ENCODE measurements at regions not wholly inside any gene's neighbourhood (a gene's known extent, or its start where the extent isn't known, plus 50 kb on each side); places are given as distances from the start of the nearest gene placed in this dataset.

- Mint-ChIP-seq H3K4me1 (no peaks in the 10 kb centered on the region), H3K4me3 (no peak overlapping the region), H3K36me3 (ENCODE audit: low read depth) (no peaks in the 10 kb centered on the region), H3K9me3 (no peaks in the 10 kb centered on the region), H3K27me3 (no peaks in the 10 kb centered on the region), H3K27ac (no peak overlapping the region)
- DNase-seq (no peak), ATAC-seq (ENCODE audit: low read depth) (no peak)
- ChIA-PET CTCF (no interaction called here), POLR2A (no interaction called here)
- intact Hi-C loops (cut with micrococcal nuclease): no loop called here
- TF ChIP-seq, protein P1, sequence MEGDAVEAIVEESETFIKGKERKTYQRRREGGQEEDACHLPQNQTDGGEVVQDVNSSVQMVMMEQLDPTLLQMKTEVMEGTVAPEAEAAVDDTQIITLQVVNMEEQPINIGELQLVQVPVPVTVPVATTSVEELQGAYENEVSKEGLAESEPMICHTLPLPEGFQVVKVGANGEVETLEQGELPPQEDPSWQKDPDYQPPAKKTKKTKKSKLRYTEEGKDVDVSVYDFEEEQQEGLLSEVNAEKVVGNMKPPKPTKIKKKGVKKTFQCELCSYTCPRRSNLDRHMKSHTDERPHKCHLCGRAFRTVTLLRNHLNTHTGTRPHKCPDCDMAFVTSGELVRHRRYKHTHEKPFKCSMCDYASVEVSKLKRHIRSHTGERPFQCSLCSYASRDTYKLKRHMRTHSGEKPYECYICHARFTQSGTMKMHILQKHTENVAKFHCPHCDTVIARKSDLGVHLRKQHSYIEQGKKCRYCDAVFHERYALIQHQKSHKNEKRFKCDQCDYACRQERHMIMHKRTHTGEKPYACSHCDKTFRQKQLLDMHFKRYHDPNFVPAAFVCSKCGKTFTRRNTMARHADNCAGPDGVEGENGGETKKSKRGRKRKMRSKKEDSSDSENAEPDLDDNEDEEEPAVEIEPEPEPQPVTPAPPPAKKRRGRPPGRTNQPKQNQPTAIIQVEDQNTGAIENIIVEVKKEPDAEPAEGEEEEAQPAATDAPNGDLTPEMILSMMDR (IDR thresholded peaks at IDR 0.05): no peak
Measured at GRCh38 chr1:2879026-2879425, 77.5 kb upstream of the TTC34 start.

DNA sequence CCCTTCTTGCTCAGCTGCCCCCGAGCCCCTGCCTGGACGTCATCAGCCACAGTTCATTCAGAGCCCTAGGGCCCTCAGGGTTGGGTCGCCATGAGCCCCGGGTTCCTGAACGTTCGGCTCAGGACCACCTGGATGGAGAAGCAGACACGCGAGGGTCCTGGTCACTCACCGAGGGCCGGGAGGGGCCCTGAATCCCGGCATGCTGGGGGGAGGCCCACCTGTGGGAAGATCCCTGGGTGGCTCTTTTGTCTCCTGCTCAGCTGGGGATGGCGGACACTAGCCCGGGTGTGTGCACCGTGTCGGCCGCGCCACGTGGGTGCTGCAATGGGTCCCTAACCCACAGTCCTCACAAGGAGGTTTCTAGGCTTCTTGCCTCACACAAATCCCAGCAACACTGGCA is 78.1 kb upstream of the TTC34 start:
- H3K4me3 Mint-ChIP-seq: no peak overlapping the region
- no peak for ATAC-seq (ENCODE audit: low read depth)

DNA sequence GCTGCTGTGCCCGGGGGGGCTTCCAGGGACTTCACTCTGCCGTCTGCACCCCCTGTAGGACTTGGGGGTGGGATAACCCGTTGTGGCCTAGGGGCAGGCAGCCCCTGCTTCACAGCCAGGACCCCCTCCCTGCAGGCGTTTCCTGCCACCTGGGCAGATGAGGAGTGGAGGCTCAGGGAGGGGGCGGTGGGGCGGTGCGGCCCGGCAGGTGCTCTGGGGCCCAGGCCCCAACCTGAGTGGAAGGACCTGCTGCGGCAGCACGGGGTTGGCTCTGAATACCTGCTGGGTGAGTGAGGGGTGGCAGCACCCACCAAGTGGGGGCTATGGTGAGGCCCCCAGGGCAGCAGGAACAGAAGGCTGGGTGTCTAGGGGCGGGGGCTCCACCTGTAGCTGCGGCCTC is 78.6 kb upstream of the TTC34 start:
- no peaks in the 10 kb centered on the region for H3K27me3 Mint-ChIP-seq
- POLR2A ChIA-PET: no interaction called here

More for the DNA sequence above, 78.1 kb upstream of the TTC34 start:
- no peak for DNase-seq
- ChIA-PET POLR2A (no interaction called here), CTCF (no interaction called here)
- H3K9me3 Mint-ChIP-seq: no peaks in the 10 kb centered on the region
- no peak overlapping the region for H3K27ac Mint-ChIP-seq
- TF ChIP-seq, protein P1 (IDR thresholded peaks at IDR 0.05): no peak
- H3K36me3 Mint-ChIP-seq (ENCODE audit: low read depth): no peaks in the 10 kb centered on the region
- intact Hi-C loops (cut with micrococcal nuclease): no loop called here
- H3K4me1 Mint-ChIP-seq: no peaks in the 10 kb centered on the region
- no peaks in the 10 kb centered on the region for H3K27me3 Mint-ChIP-seq

DNA sequence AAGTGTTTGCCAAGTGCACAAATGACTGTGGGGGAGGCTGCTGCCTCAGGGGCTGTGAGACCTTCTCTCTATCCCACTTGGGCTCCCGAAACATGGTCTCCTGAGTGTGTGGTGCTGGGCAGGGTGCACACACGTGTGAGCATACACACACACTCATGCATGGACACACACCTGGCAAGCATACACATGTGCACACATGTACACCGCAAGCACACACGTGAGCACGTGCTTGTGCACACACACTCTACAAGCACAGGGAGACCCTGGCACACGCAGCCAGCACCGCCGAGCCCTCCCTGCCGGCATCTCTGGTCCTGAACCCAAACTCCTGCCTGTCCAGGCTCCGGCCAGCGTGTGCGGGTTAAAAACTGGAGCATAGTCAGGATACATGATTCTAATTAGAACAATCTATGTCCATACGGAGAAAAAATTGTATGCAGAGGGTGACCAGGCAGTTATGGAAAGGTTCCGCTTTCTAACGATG is 79.4 kb upstream of the TTC34 start:
- Mint-ChIP-seq H3K4me1 (no peaks in the 10 kb centered on the region), H3K27me3 (no peaks in the 10 kb centered on the region), H3K9me3 (no peaks in the 10 kb centered on the region), H3K36me3 (ENCODE audit: low read depth) (no peaks in the 10 kb centered on the region), H3K4me3 (no peak overlapping the region), H3K27ac (no peak overlapping the region)
- POLR2A ChIA-PET: no interaction called here
- ATAC-seq (ENCODE audit: low read depth) (no peak), DNase-seq (no peak)
- intact Hi-C loops (cut with micrococcal nuclease): no loop called here
- CTCF ChIA-PET: no interaction called here
- TF ChIP-seq, protein P1 (IDR thresholded peaks at IDR 0.05): no peak

More for the DNA sequence above, 78.6 kb upstream of the TTC34 start:
- TF ChIP-seq, protein P1 (IDR thresholded peaks at IDR 0.05): no peak
- H3K36me3 Mint-ChIP-seq (ENCODE audit: low read depth): no peaks in the 10 kb centered on the region
- intact Hi-C loops (cut with micrococcal nuclease): no loop called here
- no peak for DNase-seq
- no peaks in the 10 kb centered on the region for H3K9me3 Mint-ChIP-seq
- no peak overlapping the region for H3K27ac Mint-ChIP-seq
- no peak for ATAC-seq (ENCODE audit: low read depth)
- no peaks in the 10 kb centered on the region for H3K4me1 Mint-ChIP-seq
- no peak overlapping the region for H3K4me3 Mint-ChIP-seq
- CTCF ChIA-PET: no interaction called here

GRCh38 chr1:2881556-2881955 is 80.1 kb upstream of the TTC34 start:
- intact Hi-C loops (cut with micrococcal nuclease): no loop called here
- no peak overlapping the region for H3K27ac Mint-ChIP-seq
- H3K36me3 Mint-ChIP-seq (ENCODE audit: low read depth): no peaks in the 10 kb centered on the region
- H3K9me3 Mint-ChIP-seq: no peaks in the 10 kb centered on the region
- TF ChIP-seq, protein P1 (IDR thresholded peaks at IDR 0.05): no peak
- DNase-seq (no peak), ATAC-seq (ENCODE audit: low read depth) (no peak)
- CTCF ChIA-PET: no interaction called here
- no peaks in the 10 kb centered on the region for H3K27me3 Mint-ChIP-seq
- H3K4me1 Mint-ChIP-seq: no peaks in the 10 kb centered on the region
- POLR2A ChIA-PET: no interaction called here
- H3K4me3 Mint-ChIP-seq: no peak overlapping the region

All from activated B cell treated with CpG ODN at 0.5 μM for 24 hours (primary cell).